Dedifferentiated amniotic fluid mesenchymal stem cell (primary cell): ENCODE measurements at regions not wholly inside any gene's neighbourhood (a gene's known extent, or its start where the extent isn't known, plus 50 kb on each side); places are given as distances from the start of the nearest gene placed in this dataset.

Source experiments
- DNase-seq: peaks from one replicate; pipeline ENCODE4 v3.0.0-alpha.2; 2016; ENCODE audit errors: extremely low spot score

GRCh38 chr6:3643921-3644738, 107.4 kb downstream of the PXDC1 start:
- no peak for DNase-seq

GRCh38 chr6:3640868-3641267, 110.6 kb downstream of the PXDC1 start:
- DNase-seq = no peak

GRCh38 chr6:3638662-3639061, 112.9 kb downstream of the PXDC1 start:
- no peak for DNase-seq

GRCh38 chr6:3636060-3636459, 115.5 kb downstream of the PXDC1 start:
- no peak for DNase-seq

GRCh38 chr6:3635482-3635881, 116.0 kb downstream of the PXDC1 start:
- no peak for DNase-seq

- no peak for DNase-seq
Measured at GRCh38 chr6:3634280-3634816, 117.2 kb downstream of the PXDC1 start.

- no peak for DNase-seq
Measured at GRCh38 chr6:3633711-3634110, 117.8 kb downstream of the PXDC1 start.

GRCh38 chr6:3631877-3632276, 119.6 kb downstream of the PXDC1 start:
- DNase-seq = no peak

GRCh38 chr6:3631186-3631585, 120.3 kb downstream of the PXDC1 start:
- DNase-seq = no peak

GRCh38 chr6:3630258-3630835, 121.2 kb downstream of the PXDC1 start:
- no peak for DNase-seq

- no peak for DNase-seq
Measured at GRCh38 chr6:3627956-3628835, 123.3 kb downstream of the PXDC1 start.

- DNase-seq = no peak
Measured at GRCh38 chr6:3627501-3627900, 124.0 kb downstream of the PXDC1 start.

GRCh38 chr6:3625980-3626563, 125.4 kb downstream of the PXDC1 start:
- no peak for DNase-seq

GRCh38 chr6:3625149-3625979, 126.1 kb downstream of the PXDC1 start:
- DNase-seq = no peak

GRCh38 chr6:3624250-3625136, 127.0 kb downstream of the PXDC1 start:
- DNase-seq = no peak

- no peak for DNase-seq
Measured at GRCh38 chr6:3623451-3624249, 127.9 kb downstream of the PXDC1 start.

- no peak for DNase-seq
Measured at GRCh38 chr6:3621411-3621810, 130.1 kb downstream of the PXDC1 start.

- DNase-seq = no peak
Measured at GRCh38 chr6:3620937-3621336, 130.6 kb downstream of the PXDC1 start.

GRCh38 chr6:3620389-3620788, 131.1 kb downstream of the PXDC1 start:
- no peak for DNase-seq
